ENCODE measurements at regions not wholly inside any gene's neighbourhood (a gene's known extent, or its start where the extent isn't known, plus 50 kb on each side); places are given as distances from the start of the nearest gene placed in this dataset.

DNA sequence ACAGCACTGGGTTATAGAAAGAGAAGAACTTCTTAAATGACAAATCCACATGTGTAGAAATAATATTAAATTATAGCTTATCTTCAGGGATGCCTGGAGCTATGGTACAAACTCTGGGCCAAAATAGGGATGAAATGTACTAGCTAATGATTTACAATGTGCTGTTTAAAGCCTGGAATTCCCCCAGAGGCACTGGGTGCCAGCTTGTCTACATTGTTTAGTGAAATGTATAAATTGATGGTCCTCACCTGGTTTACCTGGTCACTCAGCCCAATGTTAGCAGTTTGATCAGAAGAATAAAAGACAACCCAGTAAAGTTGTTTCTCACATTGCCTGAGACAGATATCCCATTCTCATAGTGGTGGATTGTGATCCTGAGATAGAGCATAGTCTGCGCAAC lies 597.2 kb downstream of the DIAPH3 start:
- Histone ChIP-seq H3K36me3 (ENCODE audit: control insufficient read depth in 2 of 2, insufficient read depth in 2 of 2, low read length in 1 of 2) (no peaks in the 10 kb centered on the region), H3K79me2 (ENCODE audit: control insufficient read depth, insufficient read depth, low read length) (no peaks in the 10 kb centered on the region), H3K27me3 (replicated peaks in 1 of 2; ENCODE audit: control insufficient read depth in 2 of 2, insufficient read depth in 2 of 2, low read length in 1 of 2) (no peaks in the 10 kb centered on the region), H3K4me1 (ENCODE audit: control insufficient read depth, insufficient read depth, low read length) (no peaks in the 10 kb centered on the region), H3K4me3 (no peak overlapping the region), H3K9me3 (replicated peaks; ENCODE audit: control insufficient read depth, insufficient read depth, low read length) (no peaks in the 10 kb centered on the region; the same call in 2 of the 3 replicates), H2AFZ (ENCODE audit: control insufficient read depth, low read depth, low read length) (no peak overlapping the region), H3K27ac (ENCODE audit: control insufficient read depth, insufficient read depth) (no peak overlapping the region), H4K20me1 (ENCODE audit: control insufficient read depth, insufficient read depth) (no peaks in the 10 kb centered on the region), H3K4me2 (ENCODE audit: control insufficient read depth, insufficient read depth) (no peak overlapping the region), H3K9ac (ENCODE audit: control insufficient read depth, insufficient read depth, low read length) (no peak overlapping the region)
- WGBS (ENCODE audit: insufficient coverage, insufficient replicate concordance, low lambda C conversion rate, missing lambda C conversion rate) = 100% methylated on average over 1 of the region's 1 CpG
- SMC1A ChIA-PET (ENCODE audit: uncharacterized antibody, unreplicated experiment) = interaction anchor here (1.1 kb wide), 1 partner anchor 20 kb away, joined by 3 read pairs; no protein-coding TSS in a partner anchor
- RAD21 ChIA-PET (ENCODE audit: unreplicated experiment) = no interaction called here
- CTCF ChIA-PET = no interaction called here
- in situ Hi-C loops (cut with MboI) = no loop called here
- POLR2A ChIA-PET = no interaction called here
- DNase-seq (ENCODE audit: low read depth, low spot score) (no peak), ATAC-seq (no peak), FAIRE-seq (no peak)
- no TSS peak for BruUV-seq (replicated peaks)
- intact Hi-C loops (cut with micrococcal nuclease; ENCODE audit: unreplicated experiment) = no loop called here
- TF ChIP-seq, protein P1, sequence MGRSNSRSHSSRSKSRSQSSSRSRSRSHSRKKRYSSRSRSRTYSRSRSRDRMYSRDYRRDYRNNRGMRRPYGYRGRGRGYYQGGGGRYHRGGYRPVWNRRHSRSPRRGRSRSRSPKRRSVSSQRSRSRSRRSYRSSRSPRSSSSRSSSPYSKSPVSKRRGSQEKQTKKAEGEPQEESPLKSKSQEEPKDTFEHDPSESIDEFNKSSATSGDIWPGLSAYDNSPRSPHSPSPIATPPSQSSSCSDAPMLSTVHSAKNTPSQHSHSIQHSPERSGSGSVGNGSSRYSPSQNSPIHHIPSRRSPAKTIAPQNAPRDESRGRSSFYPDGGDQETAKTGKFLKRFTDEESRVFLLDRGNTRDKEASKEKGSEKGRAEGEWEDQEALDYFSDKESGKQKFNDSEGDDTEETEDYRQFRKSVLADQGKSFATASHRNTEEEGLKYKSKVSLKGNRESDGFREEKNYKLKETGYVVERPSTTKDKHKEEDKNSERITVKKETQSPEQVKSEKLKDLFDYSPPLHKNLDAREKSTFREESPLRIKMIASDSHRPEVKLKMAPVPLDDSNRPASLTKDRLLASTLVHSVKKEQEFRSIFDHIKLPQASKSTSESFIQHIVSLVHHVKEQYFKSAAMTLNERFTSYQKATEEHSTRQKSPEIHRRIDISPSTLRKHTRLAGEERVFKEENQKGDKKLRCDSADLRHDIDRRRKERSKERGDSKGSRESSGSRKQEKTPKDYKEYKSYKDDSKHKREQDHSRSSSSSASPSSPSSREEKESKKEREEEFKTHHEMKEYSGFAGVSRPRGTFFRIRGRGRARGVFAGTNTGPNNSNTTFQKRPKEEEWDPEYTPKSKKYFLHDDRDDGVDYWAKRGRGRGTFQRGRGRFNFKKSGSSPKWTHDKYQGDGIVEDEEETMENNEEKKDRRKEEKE (IDR thresholded peaks at IDR 0.05) = no peak
- TF ChIP-seq SIX5 (IDR thresholded peaks at IDR 0.05; ENCODE audit: low read depth, low read length, severe bottlenecking) (no peak), FOS (IDR thresholded peaks at IDR 0.05; ENCODE audit: borderline replicate concordance, extremely low read depth, insufficient read length) (no peak), JUNB (IDR thresholded peaks at IDR 0.05) (no peak), ZNF274 (IDR thresholded peaks at IDR 0.05; ENCODE audit: insufficient read depth, insufficient read length) (no peak), NR2C2 (IDR thresholded peaks at IDR 0.05; ENCODE audit: borderline replicate concordance, control insufficient read depth, insufficient read length, low read depth) (no peak), YY1 (IDR thresholded peaks at IDR 0.05; ENCODE audit: low read depth, low read length) (no peak), KDM1A (IDR thresholded peaks at IDR 0.05; ENCODE audit: borderline replicate concordance) (no peak), BRCA1 (IDR thresholded peaks at IDR 0.05; ENCODE audit: low read depth, low read length) (no peak), NFYA (IDR thresholded peaks at IDR 0.05; ENCODE audit: borderline replicate concordance, low read depth, low read length) (no peak)
- TF ChIP-seq, protein P2, sequence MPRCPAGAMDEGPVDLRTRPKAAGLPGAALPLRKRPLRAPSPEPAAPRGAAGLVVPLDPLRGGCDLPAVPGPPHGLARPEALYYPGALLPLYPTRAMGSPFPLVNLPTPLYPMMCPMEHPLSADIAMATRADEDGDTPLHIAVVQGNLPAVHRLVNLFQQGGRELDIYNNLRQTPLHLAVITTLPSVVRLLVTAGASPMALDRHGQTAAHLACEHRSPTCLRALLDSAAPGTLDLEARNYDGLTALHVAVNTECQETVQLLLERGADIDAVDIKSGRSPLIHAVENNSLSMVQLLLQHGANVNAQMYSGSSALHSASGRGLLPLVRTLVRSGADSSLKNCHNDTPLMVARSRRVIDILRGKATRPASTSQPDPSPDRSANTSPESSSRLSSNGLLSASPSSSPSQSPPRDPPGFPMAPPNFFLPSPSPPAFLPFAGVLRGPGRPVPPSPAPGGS (IDR thresholded peaks at IDR 0.05; ENCODE audit: borderline replicate concordance, insufficient read depth, low read depth, low read length, poor library complexity, severe bottlenecking) = no peak
- TF ChIP-seq, protein P3, sequence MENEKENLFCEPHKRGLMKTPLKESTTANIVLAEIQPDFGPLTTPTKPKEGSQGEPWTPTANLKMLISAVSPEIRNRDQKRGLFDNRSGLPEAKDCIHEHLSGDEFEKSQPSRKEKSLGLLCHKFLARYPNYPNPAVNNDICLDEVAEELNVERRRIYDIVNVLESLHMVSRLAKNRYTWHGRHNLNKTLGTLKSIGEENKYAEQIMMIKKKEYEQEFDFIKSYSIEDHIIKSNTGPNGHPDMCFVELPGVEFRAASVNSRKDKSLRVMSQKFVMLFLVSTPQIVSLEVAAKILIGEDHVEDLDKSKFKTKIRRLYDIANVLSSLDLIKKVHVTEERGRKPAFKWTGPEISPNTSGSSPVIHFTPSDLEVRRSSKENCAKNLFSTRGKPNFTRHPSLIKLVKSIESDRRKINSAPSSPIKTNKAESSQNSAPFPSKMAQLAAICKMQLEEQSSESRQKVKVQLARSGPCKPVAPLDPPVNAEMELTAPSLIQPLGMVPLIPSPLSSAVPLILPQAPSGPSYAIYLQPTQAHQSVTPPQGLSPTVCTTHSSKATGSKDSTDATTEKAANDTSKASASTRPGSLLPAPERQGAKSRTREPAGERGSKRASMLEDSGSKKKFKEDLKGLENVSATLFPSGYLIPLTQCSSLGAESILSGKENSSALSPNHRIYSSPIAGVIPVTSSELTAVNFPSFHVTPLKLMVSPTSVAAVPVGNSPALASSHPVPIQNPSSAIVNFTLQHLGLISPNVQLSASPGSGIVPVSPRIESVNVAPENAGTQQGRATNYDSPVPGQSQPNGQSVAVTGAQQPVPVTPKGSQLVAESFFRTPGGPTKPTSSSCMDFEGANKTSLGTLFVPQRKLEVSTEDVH (IDR thresholded peaks at IDR 0.05; ENCODE audit: low read depth, partially characterized antibody) = no peak
- TF ChIP-seq, protein P4, sequence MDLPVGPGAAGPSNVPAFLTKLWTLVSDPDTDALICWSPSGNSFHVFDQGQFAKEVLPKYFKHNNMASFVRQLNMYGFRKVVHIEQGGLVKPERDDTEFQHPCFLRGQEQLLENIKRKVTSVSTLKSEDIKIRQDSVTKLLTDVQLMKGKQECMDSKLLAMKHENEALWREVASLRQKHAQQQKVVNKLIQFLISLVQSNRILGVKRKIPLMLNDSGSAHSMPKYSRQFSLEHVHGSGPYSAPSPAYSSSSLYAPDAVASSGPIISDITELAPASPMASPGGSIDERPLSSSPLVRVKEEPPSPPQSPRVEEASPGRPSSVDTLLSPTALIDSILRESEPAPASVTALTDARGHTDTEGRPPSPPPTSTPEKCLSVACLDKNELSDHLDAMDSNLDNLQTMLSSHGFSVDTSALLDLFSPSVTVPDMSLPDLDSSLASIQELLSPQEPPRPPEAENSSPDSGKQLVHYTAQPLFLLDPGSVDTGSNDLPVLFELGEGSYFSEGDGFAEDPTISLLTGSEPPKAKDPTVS (IDR thresholded peaks at IDR 0.05; ENCODE audit: low read depth, low read length) = no peak
- TF ChIP-seq, protein P5, sequence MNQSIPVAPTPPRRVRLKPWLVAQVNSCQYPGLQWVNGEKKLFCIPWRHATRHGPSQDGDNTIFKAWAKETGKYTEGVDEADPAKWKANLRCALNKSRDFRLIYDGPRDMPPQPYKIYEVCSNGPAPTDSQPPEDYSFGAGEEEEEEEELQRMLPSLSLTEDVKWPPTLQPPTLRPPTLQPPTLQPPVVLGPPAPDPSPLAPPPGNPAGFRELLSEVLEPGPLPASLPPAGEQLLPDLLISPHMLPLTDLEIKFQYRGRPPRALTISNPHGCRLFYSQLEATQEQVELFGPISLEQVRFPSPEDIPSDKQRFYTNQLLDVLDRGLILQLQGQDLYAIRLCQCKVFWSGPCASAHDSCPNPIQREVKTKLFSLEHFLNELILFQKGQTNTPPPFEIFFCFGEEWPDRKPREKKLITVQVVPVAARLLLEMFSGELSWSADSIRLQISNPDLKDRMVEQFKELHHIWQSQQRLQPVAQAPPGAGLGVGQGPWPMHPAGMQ (IDR thresholded peaks at IDR 0.05; ENCODE audit: borderline replicate concordance) = no peak
